Skeletal muscle tissue (tissue), 3 donors: ENCODE measurements at regions not wholly inside any gene's neighbourhood (a gene's known extent, or its start where the extent isn't known, plus 50 kb on each side); places are given as distances from the start of the nearest gene placed in this dataset.
"Not testable (repeated sequence)": the region's sequence is repeated elsewhere in the genome, so short reads cannot be mapped to it uniquely, and the experiment has no call there.

Source experiments
- H3K27ac ChIP-seq: one replicate; pipeline ENCODE4 v1.7.0; 2013; ENCODE audit warnings: mild to moderate bottlenecking, low read depth, low read length, inconsistent platforms
- H3K27me3 ChIP-seq, 3 donors: one replicate each; pipeline ENCODE4 v1.7.0; 2013; ENCODE audit warnings: low read length in 3 of 3; ENCODE audit not compliant: control insufficient read depth in 3 of 3, insufficient read depth in 3 of 3
- H3K36me3 ChIP-seq, 3 donors: one replicate each; pipeline ENCODE4 v1.7.0; 2013; ENCODE audit warnings: low read length in 3 of 3; ENCODE audit not compliant: control insufficient read depth in 3 of 3, insufficient read depth in 3 of 3
- H3K4me1 ChIP-seq, 3 donors: one replicate each; pipeline ENCODE4 v1.7.0; 2013; ENCODE audit warnings: low read length in 3 of 3, mild to moderate bottlenecking in 3 of 3; ENCODE audit not compliant: control insufficient read depth in 3 of 3, insufficient read depth in 3 of 3
- H3K4me3 ChIP-seq, 3 donors: one replicate each; pipeline ENCODE4 v1.7.0; 2013; ENCODE audit warnings: low read length in 3 of 3
- H3K9ac ChIP-seq, 3 donors: one replicate each; pipeline ENCODE4 v1.7.0; 2013; ENCODE audit warnings: low read length in 3 of 3, mild to moderate bottlenecking in 3 of 3, moderate library complexity in 2 of 3, low read depth in 1 of 3
- H3K9me3 ChIP-seq, 3 donors: one replicate each; pipeline ENCODE4 v1.7.0; 2013; ENCODE audit warnings: low read length in 3 of 3; ENCODE audit not compliant: control insufficient read depth in 3 of 3
- donor health status: Osteomylitis.

DNA sequence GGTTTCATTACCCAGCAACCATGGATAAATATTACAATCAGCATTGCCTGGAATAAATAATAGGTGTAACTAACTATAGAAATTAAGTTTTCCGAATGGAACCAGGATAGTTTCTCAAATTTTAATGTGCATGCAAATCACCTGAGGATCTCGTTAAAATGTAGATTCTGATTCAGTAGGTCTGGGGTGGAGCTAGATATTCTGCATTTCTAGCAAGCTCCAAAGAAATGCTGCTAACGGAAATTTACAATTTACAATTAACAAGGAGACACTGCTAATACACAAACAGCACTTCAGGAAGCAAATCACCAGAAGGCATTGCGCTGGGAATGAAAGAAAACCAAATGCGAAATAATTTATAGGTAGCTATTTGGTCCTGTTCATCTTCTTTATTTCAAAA lies 597.5 kb upstream of the KLF12 start:
- Histone ChIP-seq H3K27ac (no peak overlapping the region), H3K27me3 (no peaks in the 10 kb centered on the region), H3K36me3 (no peaks in the 10 kb centered on the region), H3K9ac (no peak overlapping the region), H3K4me3 (no peak overlapping the region), H3K4me1 (no peaks in the 10 kb centered on the region), H3K9me3 (no peaks in the 10 kb centered on the region)

DNA sequence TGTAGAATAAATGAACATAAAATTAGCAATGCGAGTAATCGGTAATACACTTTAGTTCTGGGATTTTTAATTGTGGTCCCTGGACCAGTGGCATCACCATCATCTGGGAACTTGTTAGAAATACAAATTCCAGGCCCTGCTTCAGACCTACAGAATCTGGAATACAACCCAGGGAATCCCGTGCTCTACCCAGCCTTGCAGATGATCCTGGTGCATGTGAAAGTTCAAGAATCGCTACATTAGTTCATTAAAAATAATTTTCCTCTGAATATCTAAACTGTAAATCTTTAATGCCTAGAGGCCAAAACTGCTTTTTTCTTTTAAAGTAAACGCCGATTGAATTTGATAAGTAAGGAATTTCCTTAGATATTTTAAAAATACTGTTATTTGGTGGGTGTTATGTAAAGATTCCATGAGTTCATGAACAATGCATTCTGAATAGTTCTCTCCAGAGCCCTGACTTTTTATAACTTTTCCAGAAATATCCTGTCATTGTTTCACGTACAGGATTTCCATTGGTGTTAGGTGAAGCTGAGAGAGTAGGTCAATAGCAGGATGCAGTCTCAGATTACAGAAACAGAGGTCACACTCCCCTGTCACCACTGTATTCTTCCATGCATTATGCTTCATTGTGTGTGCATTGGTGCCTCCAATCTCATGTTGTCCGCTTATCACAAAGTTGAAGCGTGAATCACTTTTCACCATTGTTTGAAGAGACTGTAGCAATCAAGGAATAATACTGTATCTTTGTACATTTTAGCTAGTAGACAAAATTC lies 596.5 kb upstream of the KLF12 start:
- Histone ChIP-seq H3K27ac (no peak overlapping the region), H3K9ac (no peak overlapping the region), H3K4me3 (no peak overlapping the region), H3K4me1 (no peaks in the 10 kb centered on the region), H3K36me3 (no peaks in the 10 kb centered on the region), H3K9me3 (no peaks in the 10 kb centered on the region), H3K27me3 (no peaks in the 10 kb centered on the region)

DNA sequence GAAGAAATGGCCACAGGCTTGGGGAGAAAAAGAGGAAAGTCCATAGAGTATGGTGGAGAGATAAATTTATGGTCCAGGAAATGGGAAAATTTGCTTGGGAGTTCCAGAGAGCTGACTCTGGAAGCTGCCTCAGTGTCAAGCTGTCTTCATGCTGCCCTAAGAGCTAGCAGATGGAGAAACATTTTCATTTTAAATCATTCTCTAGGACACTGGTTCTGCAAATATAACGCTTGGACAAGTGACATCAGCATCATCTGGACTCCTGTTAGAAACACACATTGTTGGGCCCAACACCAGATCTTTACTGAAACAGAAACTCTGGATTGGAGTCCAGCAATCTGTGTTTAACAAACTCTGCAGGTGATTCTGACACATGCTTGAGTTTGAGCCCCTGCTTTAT lies 592.0 kb upstream of the KLF12 start:
- Histone ChIP-seq H3K4me3 (no peak overlapping the region), H3K27ac (no peak overlapping the region), H3K9ac (no peak overlapping the region), H3K9me3 (no peaks in the 10 kb centered on the region), H3K36me3 (no peaks in the 10 kb centered on the region), H3K27me3 (no peaks in the 10 kb centered on the region), H3K4me1 (no peaks in the 10 kb centered on the region)

DNA sequence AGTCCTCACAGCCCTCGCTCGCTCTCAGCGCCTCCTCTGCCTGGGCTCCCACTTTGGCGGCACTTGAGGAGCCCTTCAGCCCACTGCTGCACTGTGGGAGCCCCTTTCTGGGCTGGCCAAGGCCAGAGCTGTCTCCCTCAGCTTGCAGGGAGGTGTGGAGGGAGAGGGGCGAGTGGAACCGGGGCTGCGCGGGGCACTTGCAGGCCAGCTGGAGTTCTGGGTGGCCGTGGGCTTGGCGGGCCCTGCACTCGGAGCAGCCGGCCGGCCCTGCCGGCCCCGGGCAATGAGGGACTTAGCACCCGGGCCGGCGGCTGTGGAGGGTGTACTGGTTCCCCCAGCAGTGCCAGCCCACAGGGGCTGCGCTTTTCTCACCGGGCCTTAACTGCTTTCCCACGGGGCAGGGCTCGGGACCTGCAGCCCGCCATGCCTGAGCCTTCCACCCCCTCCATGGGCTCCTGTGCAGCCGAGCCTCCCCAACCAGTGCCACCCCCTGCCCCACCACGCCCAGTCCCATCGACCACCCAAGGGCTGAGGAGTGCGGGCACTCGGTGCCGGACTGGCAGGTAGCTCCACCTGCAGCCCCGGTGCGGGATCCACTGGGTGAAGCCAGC lies 584.1 kb upstream of the KLF12 start:
- not testable (repeated sequence) for H3K9ac ChIP-seq, H3K4me3 ChIP-seq, H3K4me1 ChIP-seq, H3K27me3 ChIP-seq, H3K9me3 ChIP-seq, H3K36me3 ChIP-seq, H3K27ac ChIP-seq

DNA sequence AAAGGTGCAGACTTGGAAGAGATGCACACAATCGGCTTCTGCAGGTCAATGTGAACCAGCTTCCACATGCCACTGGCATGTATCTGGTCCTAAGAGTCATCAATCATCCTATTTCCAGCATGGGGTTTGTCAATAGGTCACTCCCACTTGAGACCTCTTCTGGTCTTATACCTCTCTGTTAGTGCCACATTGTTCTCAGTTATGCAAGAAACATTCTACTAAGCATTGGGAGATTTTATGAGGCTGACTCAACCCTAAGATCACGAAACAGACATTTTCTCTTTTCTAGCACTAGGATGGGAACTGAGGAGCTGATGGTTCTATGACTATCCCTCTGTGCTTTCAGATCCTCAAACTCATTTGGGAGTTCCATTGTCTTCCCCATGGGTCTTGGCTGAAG lies 581.5 kb upstream of the KLF12 start:
- Histone ChIP-seq H3K36me3 (no peaks in the 10 kb centered on the region), H3K4me3 (no peak overlapping the region), H3K27ac (no peak overlapping the region), H3K27me3 (no peaks in the 10 kb centered on the region), H3K4me1 (no peaks in the 10 kb centered on the region), H3K9ac (no peak overlapping the region), H3K9me3 (no peaks in the 10 kb centered on the region)

DNA sequence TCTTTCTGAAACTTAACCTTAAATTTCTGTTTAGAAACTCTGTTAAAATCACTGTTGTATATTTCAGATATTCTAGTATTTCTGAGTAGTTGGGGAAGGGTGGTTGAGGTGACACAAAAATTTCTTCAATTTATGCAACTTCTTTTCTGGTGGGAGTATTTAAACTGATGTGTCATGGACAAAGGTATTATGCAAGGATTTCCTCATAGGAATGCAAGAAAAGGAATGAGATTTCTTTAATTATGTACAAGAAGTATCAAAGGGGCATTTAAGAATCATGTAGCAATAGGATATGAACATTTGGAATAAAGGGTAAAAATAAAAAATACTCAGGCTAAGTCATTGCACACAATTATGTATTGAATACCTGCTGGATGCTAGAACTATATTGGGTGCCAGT lies 575.8 kb upstream of the KLF12 start:
- no peak overlapping the region for H3K27ac ChIP-seq
- H3K4me1 ChIP-seq = no peaks in the 10 kb centered on the region
- no peaks in the 10 kb centered on the region for H3K27me3 ChIP-seq
- H3K4me3 ChIP-seq = no peak overlapping the region
- no peak overlapping the region for H3K9ac ChIP-seq
- H3K9me3 ChIP-seq = no peaks in the 10 kb centered on the region
- H3K36me3 ChIP-seq = no peaks in the 10 kb centered on the region

DNA sequence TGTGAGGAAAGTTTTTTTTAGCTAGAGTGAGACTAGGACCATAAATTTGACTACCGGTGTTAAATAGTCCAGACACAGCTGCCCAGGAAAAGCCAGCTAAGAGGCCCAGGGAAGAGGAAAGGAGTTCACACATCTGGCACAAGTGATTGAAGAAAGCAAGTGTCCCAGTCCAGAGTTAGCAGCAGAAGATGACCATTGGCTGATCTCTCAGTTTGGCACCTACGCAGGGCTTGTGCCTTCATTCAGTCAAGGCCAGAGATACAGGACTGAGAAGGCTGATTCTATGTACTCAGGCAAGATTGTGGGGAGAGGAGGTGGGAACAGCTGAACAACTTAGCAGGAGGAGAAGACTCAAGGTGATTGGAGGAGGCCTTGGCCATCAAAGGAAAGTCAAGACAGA lies 575.0 kb upstream of the KLF12 start:
- H3K9me3 ChIP-seq = no peaks in the 10 kb centered on the region
- no peaks in the 10 kb centered on the region for H3K36me3 ChIP-seq
- H3K27ac ChIP-seq = no peak overlapping the region
- no peaks in the 10 kb centered on the region for H3K27me3 ChIP-seq
- H3K4me3 ChIP-seq = no peak overlapping the region
- no peak overlapping the region for H3K9ac ChIP-seq
- no peaks in the 10 kb centered on the region for H3K4me1 ChIP-seq

DNA sequence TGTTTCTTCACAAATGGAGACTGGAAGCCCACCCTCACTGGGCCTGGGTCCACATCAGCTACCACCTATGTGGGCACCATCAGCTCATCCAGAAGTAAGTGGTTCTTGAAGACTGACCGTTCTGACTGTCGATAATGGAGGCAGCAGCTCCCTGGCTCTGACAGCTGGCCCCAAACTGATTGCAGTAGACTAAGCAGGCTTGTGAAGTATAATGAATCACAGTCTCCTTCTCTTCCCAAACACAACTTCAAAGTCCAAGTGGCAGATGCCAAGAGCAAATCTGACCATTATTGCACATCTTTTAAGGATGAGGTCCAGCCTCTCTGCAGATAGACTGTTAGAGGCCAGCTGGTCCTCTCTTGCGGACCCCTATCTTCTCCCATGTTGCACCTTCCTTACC lies 574.4 kb upstream of the KLF12 start:
- Histone ChIP-seq H3K9ac (no peak overlapping the region), H3K4me1 (no peaks in the 10 kb centered on the region), H3K9me3 (no peaks in the 10 kb centered on the region), H3K27me3 (no peaks in the 10 kb centered on the region), H3K36me3 (no peaks in the 10 kb centered on the region), H3K27ac (no peak overlapping the region), H3K4me3 (no peak overlapping the region)

DNA sequence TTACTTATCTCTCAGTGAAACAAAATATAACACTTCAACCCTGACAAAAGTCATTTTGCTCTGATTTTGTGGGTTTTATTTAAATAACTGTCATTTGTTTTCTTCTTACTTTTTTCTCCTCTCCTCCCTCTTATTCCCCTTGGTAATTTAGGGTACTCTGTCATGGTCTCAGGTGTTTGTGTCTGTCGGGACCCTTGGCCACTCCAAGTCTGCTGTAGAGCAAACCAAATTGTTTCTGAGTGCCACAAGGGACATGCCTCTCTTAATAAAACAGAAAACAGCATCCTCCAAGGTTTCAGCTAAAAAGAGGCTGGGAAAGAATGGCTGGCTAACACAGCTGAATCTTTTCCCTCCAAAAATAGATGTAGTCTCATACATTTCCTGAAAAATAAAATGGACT lies 573.1 kb upstream of the KLF12 start:
- no peaks in the 10 kb centered on the region for H3K36me3 ChIP-seq
- no peaks in the 10 kb centered on the region for H3K4me1 ChIP-seq
- H3K9ac ChIP-seq = no peak overlapping the region
- H3K9me3 ChIP-seq = no peaks in the 10 kb centered on the region
- H3K27me3 ChIP-seq = no peaks in the 10 kb centered on the region
- no peak overlapping the region for H3K27ac ChIP-seq
- H3K4me3 ChIP-seq = no peak overlapping the region

DNA sequence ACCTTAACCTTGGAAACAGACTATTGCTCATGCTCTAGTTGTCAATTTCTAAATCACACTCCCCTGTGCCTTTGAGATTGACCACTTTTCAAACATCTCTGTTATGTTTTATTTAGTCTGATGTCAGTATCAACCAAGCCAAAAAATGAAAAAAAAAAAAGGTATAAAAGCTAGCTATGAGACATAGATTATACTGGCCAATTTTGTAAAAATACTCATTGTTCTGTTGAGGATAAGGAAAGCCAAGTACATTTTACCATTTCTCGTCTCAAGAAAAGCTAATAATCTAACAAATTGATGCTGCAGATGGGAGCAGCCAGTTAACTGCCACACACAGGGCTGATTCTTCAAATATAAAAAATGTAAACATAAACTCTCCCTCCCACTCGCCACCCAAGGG lies 572.6 kb upstream of the KLF12 start:
- H3K36me3 ChIP-seq = no peaks in the 10 kb centered on the region
- no peak overlapping the region for H3K4me3 ChIP-seq
- no peaks in the 10 kb centered on the region for H3K27me3 ChIP-seq
- no peak overlapping the region for H3K9ac ChIP-seq
- no peaks in the 10 kb centered on the region for H3K9me3 ChIP-seq
- no peak overlapping the region for H3K27ac ChIP-seq
- no peaks in the 10 kb centered on the region for H3K4me1 ChIP-seq
